Ovary (tissue), 3 donors: ENCODE measurements at regions not wholly inside any gene's neighbourhood (a gene's known extent, or its start where the extent isn't known, plus 50 kb on each side); places are given as distances from the start of the nearest gene placed in this dataset.

ENCODE experiments used
- CTCF ChIP-seq, 3 donors: fragments of 450-650 bp in 2 of 3; fragments of 200-600 bp in 1 of 3; IDR thresholded peaks; one replicate each; pipeline versions ENCODE4 v1.5.1 to v1.8.0; 2016 to 2022; ENCODE audit warnings: antibody characterized with exemption in 3 of 3, mild to moderate bottlenecking in 1 of 3
- EP300 ChIP-seq: sonication (generic); formaldehyde crosslinking; IDR thresholded peaks from one replicate; pipeline ENCODE4 v1.6.1; 2017; ENCODE audit warnings: antibody characterized with exemption
- POLR2A ChIP-seq: fragments of 450-650 bp; IDR thresholded peaks from one replicate; pipeline ENCODE4 v1.6.1; 2017; ENCODE audit warnings: antibody characterized with exemption, mild to moderate bottlenecking, moderate library complexity
- donor health status: DM: no; HTN: no; CAD: no.

DNA sequence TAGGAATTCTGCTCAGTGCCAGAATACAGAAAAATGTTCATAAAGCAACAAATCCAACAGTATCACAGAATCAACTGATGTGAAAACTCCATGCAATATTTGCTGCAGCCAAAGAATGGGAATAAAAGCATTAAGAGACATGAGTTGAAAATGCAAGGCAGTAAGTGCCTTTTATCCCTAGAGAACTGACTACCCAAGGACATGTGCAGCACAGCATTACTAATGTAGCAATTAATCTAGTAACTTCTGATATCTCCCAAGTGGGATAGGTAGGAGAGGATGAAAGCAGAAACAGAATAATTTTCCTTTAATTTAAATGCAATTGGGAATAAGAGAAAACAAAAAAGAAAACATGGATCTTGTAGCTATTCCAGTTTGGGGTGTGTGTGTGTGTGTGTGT lies 497.5 kb upstream of the CBLB start:
- no peak for TF ChIP-seq POLR2A
- no peak for TF ChIP-seq CTCF (IDR thresholded peaks at IDR 0.05)
- no peak for TF ChIP-seq EP300
